ENCODE measurements at regions not wholly inside any gene's neighbourhood (a gene's known extent, or its start where the extent isn't known, plus 50 kb on each side); places are given as distances from the start of the nearest gene placed in this dataset.

GRCh38 chr3:132870541-132870940, 148.3 kb upstream of the NPHP3 start:
- TF ChIP-seq, protein P1, sequence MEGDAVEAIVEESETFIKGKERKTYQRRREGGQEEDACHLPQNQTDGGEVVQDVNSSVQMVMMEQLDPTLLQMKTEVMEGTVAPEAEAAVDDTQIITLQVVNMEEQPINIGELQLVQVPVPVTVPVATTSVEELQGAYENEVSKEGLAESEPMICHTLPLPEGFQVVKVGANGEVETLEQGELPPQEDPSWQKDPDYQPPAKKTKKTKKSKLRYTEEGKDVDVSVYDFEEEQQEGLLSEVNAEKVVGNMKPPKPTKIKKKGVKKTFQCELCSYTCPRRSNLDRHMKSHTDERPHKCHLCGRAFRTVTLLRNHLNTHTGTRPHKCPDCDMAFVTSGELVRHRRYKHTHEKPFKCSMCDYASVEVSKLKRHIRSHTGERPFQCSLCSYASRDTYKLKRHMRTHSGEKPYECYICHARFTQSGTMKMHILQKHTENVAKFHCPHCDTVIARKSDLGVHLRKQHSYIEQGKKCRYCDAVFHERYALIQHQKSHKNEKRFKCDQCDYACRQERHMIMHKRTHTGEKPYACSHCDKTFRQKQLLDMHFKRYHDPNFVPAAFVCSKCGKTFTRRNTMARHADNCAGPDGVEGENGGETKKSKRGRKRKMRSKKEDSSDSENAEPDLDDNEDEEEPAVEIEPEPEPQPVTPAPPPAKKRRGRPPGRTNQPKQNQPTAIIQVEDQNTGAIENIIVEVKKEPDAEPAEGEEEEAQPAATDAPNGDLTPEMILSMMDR (IDR thresholded peaks at IDR 0.05) = no peak
- TF ChIP-seq POLR2A (IDR thresholded peaks at IDR 0.05) = no peak

All from testis (tissue), 2 donors.